ENCODE measurements at regions not wholly inside any gene's neighbourhood (a gene's known extent, or its start where the extent isn't known, plus 50 kb on each side); places are given as distances from the start of the nearest gene placed in this dataset.
"Not testable (repeated sequence)": the region's sequence is repeated elsewhere in the genome, so short reads cannot be mapped to it uniquely, and the experiment has no call there.

DNA sequence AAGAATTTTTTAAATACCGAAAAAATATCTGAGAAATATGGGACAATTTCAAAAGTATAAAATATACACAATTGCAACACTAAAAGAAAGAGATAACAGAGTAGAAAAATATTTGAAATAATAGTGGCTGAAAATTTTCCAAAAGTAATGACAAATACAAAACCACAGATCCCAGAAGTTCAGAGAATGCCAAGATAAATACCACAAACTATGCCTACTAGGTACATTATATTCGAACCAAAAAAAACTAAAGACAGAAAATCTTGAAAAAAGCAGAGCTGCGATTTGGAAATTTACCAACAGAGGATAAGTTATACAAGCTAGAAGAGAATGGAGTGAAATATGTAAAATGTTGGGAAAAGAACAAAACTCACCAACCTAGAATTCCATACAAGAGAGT is 191.3 kb upstream of the ELAC2 start:
- DNase-seq (ENCODE audit: low read depth) = no peak

DNA sequence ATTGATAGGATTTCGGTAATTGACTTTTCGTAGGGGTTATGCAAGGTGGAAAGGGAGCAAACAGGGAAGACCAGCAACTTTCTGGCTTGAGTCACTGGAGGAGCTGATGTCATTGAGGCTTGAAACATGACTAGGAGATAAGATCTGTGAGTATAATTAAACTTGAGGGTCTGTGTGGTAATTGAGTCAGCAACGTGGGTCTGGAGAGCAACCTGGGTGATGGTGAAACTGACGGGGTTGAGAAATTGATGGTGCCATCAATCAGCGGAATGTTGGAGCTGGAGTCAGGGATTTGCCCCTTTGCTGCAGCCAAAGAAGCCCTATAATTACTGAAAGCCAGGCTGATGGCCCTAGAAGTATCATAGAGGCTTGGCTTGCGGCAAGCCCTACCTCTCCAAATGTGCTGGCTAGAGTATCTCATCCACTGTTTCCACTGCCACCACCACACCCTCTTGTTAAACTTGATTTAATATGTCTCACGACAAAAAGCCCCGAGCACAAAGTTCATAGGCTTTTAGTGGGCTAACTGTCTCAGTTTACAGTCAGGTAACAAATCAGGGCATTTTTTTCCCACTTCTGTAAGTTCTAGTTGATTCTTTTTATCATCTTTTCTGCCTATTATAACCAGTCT is 186.9 kb upstream of the ELAC2 start:
- DNase-seq (ENCODE audit: low read depth) = no peak

DNA sequence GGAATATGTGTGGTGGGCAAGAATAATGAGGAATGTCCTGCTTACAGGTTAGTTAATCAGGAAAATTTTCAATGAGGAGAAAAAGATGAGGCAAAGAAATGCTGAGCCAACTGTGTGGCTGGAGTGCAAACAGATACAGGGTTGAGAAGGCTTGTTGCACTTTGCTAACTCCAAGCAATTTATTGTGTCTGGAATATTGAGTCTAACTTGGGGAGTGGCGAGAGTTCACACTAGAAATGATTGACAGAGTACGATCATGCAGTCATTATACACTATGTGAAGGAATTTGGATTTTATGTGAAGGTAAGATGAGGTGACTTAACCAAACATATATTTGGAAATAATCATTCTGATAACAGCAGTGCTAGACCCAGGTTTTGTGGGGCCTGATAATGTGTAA is 185.0 kb upstream of the ELAC2 start:
- DNase-seq (ENCODE audit: low read depth) = no peak

DNA sequence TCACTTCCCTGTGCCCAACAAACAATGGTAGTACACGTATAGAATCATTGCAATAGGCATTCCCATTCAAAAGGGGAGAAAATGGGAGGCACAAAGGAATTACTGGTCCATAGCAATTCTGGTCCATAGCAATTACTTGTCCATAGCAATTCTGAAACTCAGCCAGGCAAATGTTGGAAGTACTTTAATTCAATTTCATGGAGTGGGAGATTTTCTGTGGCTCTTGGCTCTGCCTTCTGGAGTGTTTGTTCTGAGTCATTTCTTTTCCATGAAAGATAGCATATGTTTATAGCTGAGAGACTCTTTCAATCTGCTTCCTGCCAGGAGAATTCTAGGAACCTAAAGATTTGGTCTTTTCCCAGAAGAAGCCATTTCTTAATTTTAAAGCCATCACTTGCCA is 182.8 kb upstream of the ELAC2 start:
- no peak for DNase-seq (ENCODE audit: low read depth)

DNA sequence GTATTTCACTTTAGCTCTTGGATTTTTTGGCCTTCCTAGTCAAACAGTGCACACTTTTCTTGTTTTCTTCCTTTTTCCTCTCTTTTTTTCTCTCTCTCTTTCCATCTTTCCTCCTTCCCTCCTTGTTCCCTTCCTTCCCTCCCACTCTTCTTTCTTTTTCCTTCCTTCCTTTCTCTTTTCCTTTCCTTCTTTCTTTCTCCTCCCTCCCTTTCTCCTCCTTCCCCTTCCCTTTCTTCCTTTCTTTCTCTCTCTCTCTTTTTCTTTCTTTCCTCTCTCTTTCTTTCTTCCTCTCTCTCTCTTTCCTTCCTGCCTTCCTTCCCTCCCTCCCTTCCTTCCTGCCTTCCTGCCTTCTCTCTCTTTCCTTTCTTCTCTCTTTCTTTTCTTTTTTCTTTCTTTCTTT is 181.6 kb upstream of the ELAC2 start:
- DNase-seq (ENCODE audit: low read depth) = no peak

DNA sequence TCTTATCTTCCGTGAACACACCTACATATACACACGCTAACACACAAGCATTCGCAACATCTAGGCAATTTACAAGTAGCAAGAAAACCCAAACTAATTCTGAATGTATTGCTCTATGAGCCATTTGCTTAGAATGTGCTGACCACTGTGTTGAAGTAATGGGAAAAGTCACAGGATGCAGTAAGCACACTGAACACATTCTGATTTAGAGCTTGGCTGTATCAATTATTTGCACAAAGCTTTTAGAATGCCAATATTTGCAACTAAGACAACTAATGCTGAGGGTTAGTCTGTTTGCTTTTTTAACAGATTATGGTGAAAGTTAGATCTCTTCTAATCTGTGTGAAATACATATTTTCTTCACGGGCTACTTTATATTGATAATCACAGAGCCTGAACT is 179.8 kb upstream of the ELAC2 start:
- no peak for DNase-seq (ENCODE audit: low read depth)

DNA sequence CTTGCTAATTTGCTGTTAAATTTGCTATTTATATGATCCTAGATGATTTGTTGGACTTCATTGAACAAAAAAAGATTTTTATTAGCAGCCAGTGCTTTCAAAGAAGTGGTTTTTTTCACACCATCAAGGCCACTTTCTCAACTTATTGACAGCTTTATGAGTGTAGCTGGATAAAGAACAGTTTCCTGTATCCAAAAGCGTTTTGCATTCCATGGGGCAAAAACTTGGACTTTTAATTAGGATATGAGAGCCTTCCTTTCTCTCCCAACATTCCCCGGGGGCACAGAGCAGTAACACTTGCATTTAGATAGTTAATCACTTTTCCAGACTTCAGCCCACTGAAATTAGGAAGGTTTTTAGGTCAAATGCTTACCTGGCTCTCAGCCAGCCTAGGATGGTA is 177.1 kb upstream of the ELAC2 start:
- no peak for DNase-seq (ENCODE audit: low read depth)

DNA sequence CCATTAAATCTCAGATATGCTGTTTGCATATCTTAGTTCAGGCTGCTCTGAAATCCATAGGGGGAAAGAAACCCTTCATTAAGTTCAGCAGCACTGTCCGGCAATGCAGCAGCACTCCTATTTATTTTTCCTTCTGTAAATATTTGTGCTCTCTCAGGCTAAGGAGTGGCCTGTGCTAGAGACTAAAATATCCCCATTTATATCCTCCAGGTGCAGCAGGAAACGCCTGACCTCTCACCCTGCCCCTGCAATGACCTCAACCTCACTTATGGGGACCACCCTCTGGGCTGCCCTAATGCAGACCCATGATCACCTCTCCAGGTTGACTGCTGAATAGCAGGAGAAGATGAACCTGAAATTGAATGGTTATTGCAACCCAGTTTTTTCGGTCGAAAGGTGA is 165.0 kb upstream of the ELAC2 start:
- no peak for DNase-seq (ENCODE audit: low read depth)

DNA sequence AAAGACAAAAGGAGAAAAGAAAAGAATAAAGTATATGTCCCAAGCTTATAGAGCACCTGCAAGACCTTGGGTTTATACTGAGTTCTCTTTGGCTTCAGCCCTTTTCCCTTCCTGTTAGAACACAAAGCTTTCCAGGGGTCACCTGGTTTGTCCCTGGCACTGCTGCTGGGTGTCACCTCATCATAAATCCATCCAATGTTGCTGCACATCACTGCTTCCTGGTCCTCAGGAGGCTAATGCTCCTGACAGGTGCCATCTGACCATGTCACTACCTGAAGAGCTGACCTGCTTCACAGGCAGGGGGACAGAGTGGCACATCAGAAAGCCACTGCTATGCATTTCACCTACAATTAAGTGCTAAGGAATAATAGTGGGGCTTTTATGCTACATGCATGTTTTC is 164.6 kb upstream of the ELAC2 start:
- DNase-seq (ENCODE audit: low read depth) = no peak

DNA sequence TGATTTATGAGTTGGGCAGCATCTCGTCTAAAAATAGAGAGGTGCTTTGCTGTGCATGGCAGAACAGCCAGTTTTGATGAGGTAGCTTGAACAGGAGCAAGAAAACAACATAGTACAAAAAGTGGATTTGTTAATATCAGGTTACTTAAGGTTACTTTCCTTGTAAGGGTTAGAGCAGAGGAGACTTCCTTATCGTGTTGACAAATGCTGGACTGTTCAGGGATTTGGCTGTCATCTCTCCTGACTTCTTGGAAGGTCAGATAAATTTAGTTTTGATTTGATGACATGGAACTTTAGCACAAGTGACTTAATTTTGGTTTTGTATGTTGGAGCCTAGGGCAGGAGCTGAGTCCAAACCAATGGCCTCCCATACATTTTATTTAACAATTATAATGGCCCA is 163.9 kb upstream of the ELAC2 start:
- DNase-seq (ENCODE audit: low read depth) = no peak

DNA sequence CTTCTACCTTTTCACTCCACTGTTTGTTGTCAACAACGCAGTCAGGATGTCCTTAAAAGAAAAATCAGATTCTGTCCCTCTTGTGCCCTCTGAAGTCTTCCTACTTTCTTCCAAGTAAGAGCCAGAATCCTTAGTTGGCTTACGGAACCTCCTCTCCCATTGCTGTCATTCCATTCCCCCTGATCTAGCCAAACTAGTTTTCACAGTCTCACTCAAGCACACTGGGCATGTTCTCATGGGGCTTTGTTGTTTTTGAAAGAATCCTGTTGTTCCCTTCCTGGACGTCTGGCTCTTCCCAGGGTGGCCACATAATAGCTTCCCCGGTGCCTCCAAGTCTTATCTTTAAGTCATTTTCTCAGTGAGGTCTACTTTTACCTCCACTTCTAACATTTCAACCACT is 158.6 kb upstream of the ELAC2 start:
- no peak for DNase-seq (ENCODE audit: low read depth)

DNA sequence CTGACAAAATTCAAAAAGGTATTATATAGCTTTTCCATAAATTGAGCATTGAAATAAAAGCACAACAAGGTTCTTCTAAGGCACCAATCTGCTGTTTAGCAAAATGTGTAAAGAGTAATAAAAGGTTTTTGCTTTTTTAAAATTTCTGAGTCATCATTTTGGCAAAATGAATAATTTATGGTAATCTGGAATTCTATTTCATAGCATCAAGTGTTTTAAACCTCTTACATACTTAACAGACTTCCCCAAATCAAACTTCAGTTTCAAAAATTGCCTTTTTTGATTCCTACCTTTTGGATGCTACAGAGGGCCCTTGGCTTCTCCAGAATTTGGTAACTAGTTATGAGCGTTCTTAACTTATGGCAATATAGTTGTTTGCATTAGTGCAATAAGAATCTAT is 154.0 kb upstream of the ELAC2 start:
- DNase-seq (ENCODE audit: low read depth) = no peak

DNA sequence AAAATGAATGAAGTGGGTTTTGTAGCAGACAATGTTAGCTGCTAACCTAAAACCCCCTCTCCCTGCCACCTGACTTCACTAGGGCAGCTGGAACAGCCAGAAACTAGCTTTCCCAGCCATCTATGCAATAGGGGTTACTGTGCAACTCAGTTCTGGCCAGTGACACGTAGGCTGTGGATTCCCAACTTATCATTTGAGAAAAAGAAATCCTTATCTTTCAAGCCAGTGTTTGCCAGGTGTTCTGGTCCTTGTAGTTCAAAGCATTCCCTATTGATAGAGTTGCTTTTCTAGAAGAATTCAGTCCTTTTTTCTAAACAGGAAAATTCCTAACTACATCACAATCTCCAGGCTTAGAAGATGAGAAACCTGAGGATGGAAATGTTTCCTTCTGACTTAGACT is 144.5 kb upstream of the ELAC2 start:
- DNase-seq (ENCODE audit: low read depth) = no peak

DNA sequence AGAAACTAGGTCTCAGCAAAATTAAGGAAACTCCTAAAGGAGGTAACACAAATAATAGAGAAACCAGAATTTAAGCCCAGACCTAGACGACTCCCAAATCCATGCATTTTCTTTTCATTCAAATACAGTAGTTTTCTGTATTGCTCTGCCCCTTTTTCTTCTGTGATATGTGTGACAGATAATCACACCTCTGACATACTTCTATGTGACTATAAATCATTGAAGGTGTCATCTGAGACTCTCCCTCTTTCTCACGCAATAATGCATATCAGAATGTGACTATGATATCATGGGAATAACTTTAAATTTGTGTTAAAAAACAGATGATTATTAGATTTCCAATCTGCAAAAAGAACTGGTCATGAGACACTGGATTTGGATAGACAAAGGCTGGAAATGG is 143.0 kb upstream of the ELAC2 start:
- no peak for DNase-seq (ENCODE audit: low read depth)

DNA sequence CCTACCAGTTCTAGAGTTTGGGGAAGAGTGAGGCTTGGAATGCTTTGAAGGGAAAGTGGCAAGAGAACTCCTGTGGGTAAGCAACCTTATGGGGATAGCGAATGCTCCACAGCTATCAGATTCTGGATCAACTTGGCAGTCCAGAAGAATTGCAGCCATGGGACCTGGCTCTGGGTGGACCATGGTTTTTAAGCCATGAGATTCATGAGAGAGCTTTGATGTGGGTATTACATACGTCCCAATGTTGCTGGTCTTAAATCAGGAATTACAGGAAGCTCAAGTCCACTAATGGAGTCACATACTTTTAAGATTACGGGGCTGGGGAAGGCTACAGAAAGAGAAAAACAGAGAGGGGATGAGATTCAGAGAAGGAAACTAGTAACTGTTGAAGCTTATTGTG is 142.5 kb upstream of the ELAC2 start:
- no peak for DNase-seq (ENCODE audit: low read depth)

DNA sequence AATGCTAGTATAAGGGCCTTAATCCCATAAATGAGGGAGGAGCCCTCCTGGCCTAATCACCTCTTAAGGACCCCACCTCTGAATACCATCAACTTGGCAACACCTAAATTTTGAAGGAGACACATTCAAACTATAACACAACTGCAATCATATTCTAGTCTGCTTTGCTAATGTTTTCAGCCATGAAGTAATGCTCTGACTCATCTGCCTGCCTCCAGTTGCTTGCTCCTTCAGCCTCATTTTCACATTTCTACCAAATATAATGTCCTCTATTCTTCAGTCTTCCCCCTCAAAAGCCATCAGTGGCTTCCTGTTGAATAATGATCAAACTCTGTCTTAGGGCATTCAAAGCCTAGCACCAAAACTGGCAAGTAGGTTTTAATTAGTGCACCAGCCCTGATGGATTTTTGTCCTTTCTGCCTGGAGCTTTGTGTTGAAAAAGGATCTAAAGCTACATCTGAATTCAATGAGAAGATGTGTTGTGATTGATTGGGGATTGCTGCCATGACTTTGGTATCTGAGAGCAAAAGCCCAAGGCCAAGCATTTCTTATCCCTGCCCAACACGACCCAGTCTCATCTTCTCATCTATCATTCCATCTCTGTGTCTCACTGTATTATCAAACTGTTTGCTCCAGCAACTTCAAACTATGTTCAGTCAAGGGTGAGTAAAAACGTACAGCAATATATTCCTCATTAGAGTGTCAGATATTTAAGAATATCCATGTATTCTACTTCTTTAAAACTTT is 140.8 kb upstream of the ELAC2 start:
- DNase-seq (ENCODE audit: low read depth) = no peak

DNA sequence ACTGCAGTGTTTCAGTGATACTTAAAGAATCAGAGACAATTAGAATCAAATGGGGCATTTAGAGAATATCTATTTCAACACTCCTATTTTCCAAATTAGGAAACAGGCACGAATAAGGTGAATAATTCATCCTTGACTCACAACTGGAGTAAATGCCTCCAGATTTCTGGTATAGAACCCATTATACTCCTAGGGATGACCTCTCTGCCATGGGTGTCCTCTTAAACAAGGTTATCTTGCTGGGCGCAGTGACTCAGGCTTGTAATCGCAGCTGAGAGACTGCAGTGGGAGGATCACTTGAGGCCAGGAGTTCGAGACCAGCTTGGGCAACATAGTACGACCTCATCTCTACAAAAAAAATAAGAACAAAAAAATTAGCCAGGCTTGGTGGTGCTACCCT is 139.8 kb upstream of the ELAC2 start:
- DNase-seq (ENCODE audit: low read depth) = no peak

DNA sequence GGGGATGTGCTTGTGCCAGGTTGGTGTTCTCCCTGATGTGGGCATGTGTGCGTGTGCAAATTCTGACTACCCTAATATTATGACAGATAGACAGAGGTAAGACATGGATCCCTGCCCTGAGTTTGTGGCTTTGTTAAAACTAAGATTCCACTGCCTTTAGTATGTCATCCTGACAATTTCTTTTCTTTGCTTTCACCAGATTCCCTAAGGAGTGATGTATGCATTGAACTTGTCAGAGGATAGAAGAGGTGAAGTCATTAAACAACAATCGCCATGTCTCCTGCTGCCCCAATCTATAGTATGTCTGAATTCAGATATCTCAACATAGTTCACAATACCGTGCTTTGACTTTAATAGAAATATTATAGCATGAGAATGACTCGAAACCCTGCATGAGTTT is 137.1 kb upstream of the ELAC2 start:
- DNase-seq (ENCODE audit: low read depth) = no peak

DNA sequence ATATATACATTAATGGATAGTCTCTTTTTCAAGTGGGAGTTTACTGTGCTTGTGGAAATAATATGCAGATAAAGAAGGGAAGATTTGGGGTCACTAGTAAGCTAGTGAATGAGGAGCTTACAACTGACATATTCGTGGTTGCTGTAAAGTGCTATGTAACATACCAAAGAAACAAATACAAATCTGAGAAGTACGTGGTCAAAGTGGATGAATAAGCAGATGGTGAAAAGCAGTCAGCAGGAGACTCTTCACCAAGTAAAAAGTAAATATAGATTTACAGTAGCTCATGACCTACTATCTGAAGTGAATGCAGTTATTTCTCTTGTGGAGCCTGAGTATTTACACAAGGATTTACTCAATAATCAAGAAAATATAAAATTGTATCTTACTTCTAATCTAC is 136.6 kb upstream of the ELAC2 start:
- no peak for DNase-seq (ENCODE audit: low read depth)

DNA sequence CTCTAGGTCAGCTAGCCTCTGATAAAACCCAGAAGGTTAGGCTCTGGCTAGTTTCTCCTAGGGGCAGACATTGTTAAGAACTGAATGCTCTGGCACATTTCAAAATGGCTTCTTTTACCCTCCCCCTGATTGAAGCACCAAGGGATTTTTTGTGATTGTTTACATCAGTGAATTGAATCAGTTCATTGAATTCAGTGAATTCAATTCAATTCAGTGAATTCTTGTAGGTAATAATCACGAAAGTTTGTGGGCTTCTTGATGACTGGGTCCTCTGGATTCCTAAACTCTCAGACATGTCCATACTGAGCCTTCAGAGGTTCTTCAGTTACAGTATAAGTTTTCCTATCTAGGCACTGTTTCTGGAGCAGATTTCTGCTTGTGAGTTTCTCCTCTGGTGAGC is 135.2 kb upstream of the ELAC2 start:
- no peak for DNase-seq (ENCODE audit: low read depth)

DNA sequence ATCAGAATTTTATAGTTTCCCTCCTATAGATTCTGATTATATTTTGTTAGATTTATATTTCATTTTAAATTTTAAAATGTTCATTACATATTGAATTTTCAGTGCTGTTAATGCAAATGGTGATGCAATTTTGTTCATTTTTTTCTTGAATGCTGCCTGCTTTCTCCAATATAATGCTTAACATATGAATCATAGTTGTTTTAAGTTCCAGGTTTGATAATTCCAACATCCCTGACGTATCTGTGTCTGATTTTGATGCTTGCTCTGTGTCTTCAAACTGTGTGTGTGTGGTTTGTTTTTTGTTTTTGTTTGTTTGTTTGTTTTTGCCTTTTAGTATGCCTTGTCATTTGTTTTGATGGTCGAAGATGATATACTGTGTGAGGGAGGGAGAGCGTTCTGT is 134.7 kb upstream of the ELAC2 start:
- DNase-seq (ENCODE audit: low read depth) = no peak

DNA sequence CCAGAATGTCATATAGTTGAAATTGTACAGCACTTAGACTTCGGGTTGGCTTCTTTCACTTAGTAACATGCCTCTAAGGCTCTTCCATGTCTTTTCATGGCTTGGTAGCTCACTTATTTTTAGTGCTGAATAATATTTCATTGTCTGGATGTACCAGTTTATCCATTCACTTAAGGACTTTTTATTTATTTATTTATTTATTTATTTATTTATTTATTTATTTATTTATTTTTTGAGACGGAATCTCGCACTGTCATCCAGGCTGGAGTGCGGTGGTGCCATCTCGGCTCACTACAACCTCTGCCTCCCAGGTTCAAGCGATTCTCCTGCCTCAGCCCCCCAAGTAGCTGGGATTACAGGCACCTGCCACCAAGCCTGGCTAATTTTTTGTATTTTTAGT is 132.9 kb upstream of the ELAC2 start:
- not testable (repeated sequence) for DNase-seq (ENCODE audit: low read depth)

DNA sequence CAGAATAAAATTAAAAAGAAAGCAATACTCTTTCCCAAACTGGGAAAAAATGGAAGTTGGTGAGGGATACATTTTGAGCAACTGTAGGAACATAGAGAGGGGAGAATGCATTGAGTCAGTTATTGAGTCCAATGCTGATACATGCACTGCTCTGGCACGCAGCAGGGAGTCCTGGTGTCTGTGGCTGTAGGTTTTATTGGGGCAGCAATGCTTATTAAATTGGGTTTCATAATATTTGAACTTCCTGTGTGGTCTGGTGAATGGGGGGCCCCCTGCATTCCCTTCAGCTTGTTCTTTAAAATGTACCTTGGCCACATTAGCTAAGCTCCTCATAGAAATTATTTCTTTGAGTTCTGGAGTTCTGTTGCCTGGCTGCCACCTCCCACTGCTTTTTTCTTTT is 125.2 kb upstream of the ELAC2 start:
- no peak for DNase-seq (ENCODE audit: low read depth)

DNA sequence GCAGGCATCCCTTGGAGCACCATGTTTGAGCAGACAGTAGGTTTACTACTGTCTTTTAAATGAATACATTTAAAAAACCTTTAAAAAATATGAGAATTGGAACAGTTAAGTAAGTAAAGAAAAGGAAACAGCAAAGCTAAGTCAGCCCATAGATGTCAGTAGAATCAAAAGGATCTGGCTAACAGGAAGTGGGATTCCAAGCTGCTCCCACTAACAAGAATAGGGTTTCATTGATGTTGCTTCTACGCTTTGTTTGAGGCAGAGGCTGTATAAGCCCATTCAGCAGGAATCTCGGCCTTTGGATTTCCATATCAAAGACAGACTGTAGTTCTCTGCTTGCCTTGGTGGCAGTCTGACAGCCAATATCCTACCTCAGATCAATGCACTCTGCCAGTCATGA is 122.9 kb upstream of the ELAC2 start:
- no peak for DNase-seq (ENCODE audit: low read depth)

Data from activated gamma-delta T cell treated with anti-CD3 and anti-CD28 coated beads, Interleukin-2, amount 50 U/mL, for 16 hours (primary cell).